Neutrophil (primary cell): ENCODE measurements at regions not wholly inside any gene's neighbourhood (a gene's known extent, or its start where the extent isn't known, plus 50 kb on each side); places are given as distances from the start of the nearest gene placed in this dataset.

Experiments
- H3K27ac ChIP-seq: fragments of 200-600 bp; sonication (generic); 2 replicates; pipeline ENCODE4 v1.5.1; 2016; ENCODE audit warnings: mild to moderate bottlenecking, moderate library complexity
- H3K27me3 ChIP-seq: fragments of 200-600 bp; sonication (generic); 2 replicates; pipeline ENCODE4 v1.6.0; 2016; ENCODE audit warnings: mild to moderate bottlenecking
- H3K36me3 ChIP-seq: fragments of 200-600 bp; sonication (generic); 2 replicates; pipeline ENCODE4 v1.5.1; 2017
- H3K4me1 ChIP-seq, 2 experiments: fragments of 200-600 bp in 1 of 2; sonication (generic) in 1 of 2; 1 replicate in 1 of 2; 2 replicates in 1 of 2; pipeline versions ENCODE4 v1.5.1 to v1.6.1; 2013 to 2016; ENCODE audit warnings: low read depth in 1 of 2, low read length in 1 of 2, mild to moderate bottlenecking in 1 of 2, moderate library complexity in 1 of 2; ENCODE audit not compliant: control insufficient read depth in 1 of 2, insufficient read depth in 1 of 2
- H3K4me3 ChIP-seq, 2 experiments: fragments of 200-600 bp in 1 of 2; sonication (generic) in 1 of 2; 1 replicate in 1 of 2; 2 replicates in 1 of 2; pipeline ENCODE4 v1.5.1; 2013 to 2016; ENCODE audit warnings: low read depth in 1 of 2, low read length in 1 of 2, mild to moderate bottlenecking in 1 of 2, moderate library complexity in 1 of 2
- H3K9me3 ChIP-seq: fragments of 200-600 bp; sonication (generic); 2 replicates; pipeline ENCODE4 v1.5.1; 2016
- TF ChIP-seq, protein P1 (sequence below): fragments of 200-600 bp; sonication (generic); IDR thresholded peaks from 2 replicates; pipeline ENCODE4 v1.5.1; 2016; ENCODE audit warnings: antibody characterized with exemption

DNA sequence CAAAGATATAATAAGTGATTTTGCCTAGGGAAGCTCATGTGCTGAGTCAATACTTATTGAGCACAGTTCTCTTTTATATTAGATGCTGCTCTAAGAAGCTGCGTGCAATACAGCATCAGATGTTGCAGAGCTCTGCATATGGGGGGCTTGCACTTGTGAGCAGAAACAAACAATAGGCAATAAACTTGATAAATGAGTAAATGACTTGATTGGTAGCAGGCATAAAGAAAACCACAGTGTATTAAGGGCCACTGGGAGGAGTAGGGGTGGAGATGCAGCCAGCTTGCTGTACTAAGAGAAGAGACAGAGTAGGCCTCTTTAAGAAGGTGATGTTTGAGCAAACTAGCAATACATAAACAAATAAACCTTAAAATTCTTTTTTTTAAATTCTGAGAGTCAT is 598.5 kb upstream of the ADAMTS5 start:
- Histone ChIP-seq H3K9me3 (no peaks in the 10 kb centered on the region), H3K4me1 (no peaks in the 10 kb centered on the region), H3K4me3 (no peak overlapping the region), H3K27ac (no peak overlapping the region), H3K36me3 (no peaks in the 10 kb centered on the region), H3K27me3 (no peaks in the 10 kb centered on the region)
- TF ChIP-seq, protein P1, sequence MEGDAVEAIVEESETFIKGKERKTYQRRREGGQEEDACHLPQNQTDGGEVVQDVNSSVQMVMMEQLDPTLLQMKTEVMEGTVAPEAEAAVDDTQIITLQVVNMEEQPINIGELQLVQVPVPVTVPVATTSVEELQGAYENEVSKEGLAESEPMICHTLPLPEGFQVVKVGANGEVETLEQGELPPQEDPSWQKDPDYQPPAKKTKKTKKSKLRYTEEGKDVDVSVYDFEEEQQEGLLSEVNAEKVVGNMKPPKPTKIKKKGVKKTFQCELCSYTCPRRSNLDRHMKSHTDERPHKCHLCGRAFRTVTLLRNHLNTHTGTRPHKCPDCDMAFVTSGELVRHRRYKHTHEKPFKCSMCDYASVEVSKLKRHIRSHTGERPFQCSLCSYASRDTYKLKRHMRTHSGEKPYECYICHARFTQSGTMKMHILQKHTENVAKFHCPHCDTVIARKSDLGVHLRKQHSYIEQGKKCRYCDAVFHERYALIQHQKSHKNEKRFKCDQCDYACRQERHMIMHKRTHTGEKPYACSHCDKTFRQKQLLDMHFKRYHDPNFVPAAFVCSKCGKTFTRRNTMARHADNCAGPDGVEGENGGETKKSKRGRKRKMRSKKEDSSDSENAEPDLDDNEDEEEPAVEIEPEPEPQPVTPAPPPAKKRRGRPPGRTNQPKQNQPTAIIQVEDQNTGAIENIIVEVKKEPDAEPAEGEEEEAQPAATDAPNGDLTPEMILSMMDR, result no peak

GRCh38 chr21:27564684-27565301 is 597.9 kb upstream of the ADAMTS5 start:
- H3K9me3 ChIP-seq, result no peaks in the 10 kb centered on the region
- H3K27ac ChIP-seq, result no peak overlapping the region
- TF ChIP-seq, protein P1, result no peak
- H3K4me3 ChIP-seq, result no peak overlapping the region
- H3K27me3 ChIP-seq, result no peaks in the 10 kb centered on the region
- H3K36me3 ChIP-seq, result no peaks in the 10 kb centered on the region
- no peaks in the 10 kb centered on the region for H3K4me1 ChIP-seq

- no peaks in the 10 kb centered on the region for H3K9me3 ChIP-seq
- H3K4me3 ChIP-seq, result no peak overlapping the region
- TF ChIP-seq, protein P1, result no peak
- H3K27ac ChIP-seq, result no peak overlapping the region
- H3K36me3 ChIP-seq, result no peaks in the 10 kb centered on the region
- H3K4me1 ChIP-seq, result no peaks in the 10 kb centered on the region
- H3K27me3 ChIP-seq, result no peaks in the 10 kb centered on the region
Measured at GRCh38 chr21:27562303-27562702, 595.4 kb upstream of the ADAMTS5 start.

DNA sequence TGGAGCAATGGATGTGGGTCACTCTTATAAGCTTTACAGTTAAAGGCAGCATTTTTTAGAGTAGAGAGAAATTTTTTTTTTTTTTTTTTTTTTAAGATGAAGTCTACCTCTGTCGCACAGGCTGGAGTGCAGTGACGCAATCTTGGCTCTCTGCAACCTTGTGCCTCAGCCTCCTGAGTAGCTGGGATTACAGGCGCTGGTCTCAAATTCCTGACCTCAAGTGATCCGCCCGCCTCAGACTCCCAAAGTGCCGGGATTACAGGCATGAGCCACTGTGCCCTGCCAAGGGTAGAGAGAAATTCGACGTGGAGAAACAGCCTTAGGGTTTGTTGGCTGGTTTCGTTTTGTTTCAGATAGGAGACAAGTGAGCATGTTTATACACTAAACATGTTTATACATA is 594.2 kb upstream of the ADAMTS5 start:
- Histone ChIP-seq H3K27me3 (no peaks in the 10 kb centered on the region), H3K9me3 (no peaks in the 10 kb centered on the region), H3K4me1 (no peaks in the 10 kb centered on the region), H3K27ac (no peak overlapping the region), H3K36me3 (no peaks in the 10 kb centered on the region), H3K4me3 (no peak overlapping the region)
- TF ChIP-seq, protein P1, result no peak

DNA sequence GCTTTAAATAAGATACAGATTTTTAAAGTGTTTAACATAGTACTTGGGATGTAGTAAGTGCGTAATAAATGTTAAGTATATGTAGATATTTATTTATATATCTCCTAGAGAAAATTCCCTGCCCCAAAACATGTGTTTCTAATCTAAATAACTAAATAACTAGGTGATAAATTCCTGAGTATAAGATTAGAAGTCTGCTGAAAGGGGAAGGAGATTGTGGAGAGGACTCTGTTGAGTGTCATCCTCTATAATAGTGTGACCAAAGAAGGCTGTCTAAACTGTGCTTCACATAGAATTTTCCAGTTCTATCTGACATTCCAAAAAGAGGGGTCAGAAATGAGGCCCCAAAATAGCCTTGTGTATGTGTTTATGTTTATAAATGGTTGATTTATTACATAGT is 590.5 kb upstream of the ADAMTS5 start:
- H3K36me3 ChIP-seq, result no peaks in the 10 kb centered on the region
- no peak overlapping the region for H3K27ac ChIP-seq
- TF ChIP-seq, protein P1, result no peak
- H3K9me3 ChIP-seq, result no peaks in the 10 kb centered on the region
- H3K27me3 ChIP-seq, result no peaks in the 10 kb centered on the region
- H3K4me3 ChIP-seq, result no peak overlapping the region
- no peaks in the 10 kb centered on the region for H3K4me1 ChIP-seq

- Histone ChIP-seq H3K27ac (no peak overlapping the region), H3K27me3 (no peaks in the 10 kb centered on the region), H3K4me3 (no peak overlapping the region), H3K4me1 (no peaks in the 10 kb centered on the region), H3K36me3 (no peaks in the 10 kb centered on the region), H3K9me3 (no peaks in the 10 kb centered on the region)
- TF ChIP-seq, protein P1, result no peak
Measured at GRCh38 chr21:27555996-27556395, 589.1 kb upstream of the ADAMTS5 start.
